ENCODE measurements at regions not wholly inside any gene's neighbourhood (a gene's known extent, or its start where the extent isn't known, plus 50 kb on each side); places are given as distances from the start of the nearest gene placed in this dataset.

- WGBS (ENCODE audit: low lambda C conversion rate, missing lambda C conversion rate): 53% methylated on average over 1 of the region's 1 CpG
- H3K4me1 ChIP-seq (ENCODE audit: insufficient read depth): no peaks in the 10 kb centered on the region
- H3K27me3 ChIP-seq: no peaks in the 10 kb centered on the region
- H3K4me3 ChIP-seq: no peak overlapping the region
- H3K9me2 ChIP-seq (replicated peaks; ENCODE audit: insufficient read depth): no peaks in the 10 kb centered on the region
- H2AFZ ChIP-seq: no peak overlapping the region
- H3K9me3 ChIP-seq (ENCODE audit: low read depth): no peaks in the 10 kb centered on the region
- H3K4me2 ChIP-seq: no peak overlapping the region
- H3K79me2 ChIP-seq: no peaks in the 10 kb centered on the region
- TF ChIP-seq CTCF (IDR thresholded peaks at IDR 0.05; ENCODE audit: poor library complexity): no peak
- TF ChIP-seq EZH2 (IDR thresholded peaks at IDR 0.05; ENCODE audit: borderline replicate concordance): no peak
- no peak for TF ChIP-seq EZH2phosphoT487 (IDR thresholded peaks at IDR 0.05; ENCODE audit: low read depth, severe bottlenecking, unreplicated experiment)
- no peak for DNase-seq (ENCODE audit: low spot score)
- no peak overlapping the region for H3K27ac ChIP-seq
- no peaks in the 10 kb centered on the region for H4K20me1 ChIP-seq (ENCODE audit: insufficient read depth, poor library complexity, severe bottlenecking)
- H3K36me3 ChIP-seq (replicated peaks; ENCODE audit: insufficient read depth, low read depth): no peaks in the 10 kb centered on the region
Observed at GRCh38 chr14:87784386-87784785, 208.6 kb downstream of the GALC start.

- Histone ChIP-seq H3K79me2 (no peaks in the 10 kb centered on the region), H3K9me2 (replicated peaks; ENCODE audit: insufficient read depth) (no peaks in the 10 kb centered on the region), H3K4me1 (ENCODE audit: insufficient read depth) (no peaks in the 10 kb centered on the region), H2AFZ (no peak overlapping the region), H3K9me3 (ENCODE audit: low read depth) (no peaks in the 10 kb centered on the region), H3K27ac (no peak overlapping the region), H3K4me2 (no peak overlapping the region), H4K20me1 (ENCODE audit: insufficient read depth, poor library complexity, severe bottlenecking) (no peaks in the 10 kb centered on the region), H3K36me3 (replicated peaks; ENCODE audit: insufficient read depth, low read depth) (no peaks in the 10 kb centered on the region), H3K4me3 (no peak overlapping the region), H3K27me3 (no peaks in the 10 kb centered on the region)
- TF ChIP-seq EZH2phosphoT487 (IDR thresholded peaks at IDR 0.05; ENCODE audit: low read depth, severe bottlenecking, unreplicated experiment): no peak
- TF ChIP-seq CTCF (IDR thresholded peaks at IDR 0.05; ENCODE audit: poor library complexity): no peak
- TF ChIP-seq EZH2 (IDR thresholded peaks at IDR 0.05; ENCODE audit: borderline replicate concordance): no peak
- DNase-seq (ENCODE audit: low spot score): no peak
- 52% methylated on average over 2 of the region's 2 CpGs for WGBS (ENCODE audit: low lambda C conversion rate, missing lambda C conversion rate)
Observed at GRCh38 chr14:87783071-87783470, 209.9 kb downstream of the GALC start.

GRCh38 chr14:87772854-87773253, 220.1 kb downstream of the GALC start:
- no peak overlapping the region for H3K27ac ChIP-seq
- no peaks in the 10 kb centered on the region for H3K9me2 ChIP-seq (replicated peaks; ENCODE audit: insufficient read depth)
- no peaks in the 10 kb centered on the region for H3K79me2 ChIP-seq
- H3K4me2 ChIP-seq: no peak overlapping the region
- no peaks in the 10 kb centered on the region for H4K20me1 ChIP-seq (ENCODE audit: insufficient read depth, poor library complexity, severe bottlenecking)
- H3K36me3 ChIP-seq (replicated peaks; ENCODE audit: insufficient read depth, low read depth): no peaks in the 10 kb centered on the region
- no peak for TF ChIP-seq CTCF (IDR thresholded peaks at IDR 0.05; ENCODE audit: poor library complexity)
- TF ChIP-seq EZH2phosphoT487 (IDR thresholded peaks at IDR 0.05; ENCODE audit: low read depth, severe bottlenecking, unreplicated experiment): no peak
- TF ChIP-seq EZH2 (IDR thresholded peaks at IDR 0.05; ENCODE audit: borderline replicate concordance): no peak
- H2AFZ ChIP-seq: no peak overlapping the region
- H3K9me3 ChIP-seq (ENCODE audit: low read depth): no peaks in the 10 kb centered on the region
- no peaks in the 10 kb centered on the region for H3K27me3 ChIP-seq
- no peaks in the 10 kb centered on the region for H3K4me1 ChIP-seq (ENCODE audit: insufficient read depth)
- no peak overlapping the region for H3K4me3 ChIP-seq
- WGBS (ENCODE audit: low lambda C conversion rate, missing lambda C conversion rate): 87% methylated on average over 7 of the region's 7 CpGs
- no peak for DNase-seq (ENCODE audit: low spot score)

GRCh38 chr14:87767567-87767901, 225.4 kb downstream of the GALC start:
- H3K4me3 ChIP-seq: no peak overlapping the region
- H3K9me2 ChIP-seq (replicated peaks; ENCODE audit: insufficient read depth): no peaks in the 10 kb centered on the region
- no peaks in the 10 kb centered on the region for H3K79me2 ChIP-seq
- DNase-seq (ENCODE audit: low spot score): no peak
- H3K36me3 ChIP-seq (replicated peaks; ENCODE audit: insufficient read depth, low read depth): no peaks in the 10 kb centered on the region
- H3K4me1 ChIP-seq (ENCODE audit: insufficient read depth): no peaks in the 10 kb centered on the region
- no peaks in the 10 kb centered on the region for H4K20me1 ChIP-seq (ENCODE audit: insufficient read depth, poor library complexity, severe bottlenecking)
- H3K27ac ChIP-seq: no peak overlapping the region
- no peaks in the 10 kb centered on the region for H3K27me3 ChIP-seq
- no peak overlapping the region for H2AFZ ChIP-seq
- TF ChIP-seq EZH2 (IDR thresholded peaks at IDR 0.05; ENCODE audit: borderline replicate concordance): no peak
- no peaks in the 10 kb centered on the region for H3K9me3 ChIP-seq (ENCODE audit: low read depth)
- 79% methylated on average over 2 of the region's 2 CpGs for WGBS (ENCODE audit: low lambda C conversion rate, missing lambda C conversion rate)
- no peak overlapping the region for H3K4me2 ChIP-seq

Measured in hepatocyte (in vitro differentiated cells).